Activated T-helper 1 cell treated with Interleukin-2 at 50 U/mL for 16 hours (primary cell): ENCODE measurements at regions not wholly inside any gene's neighbourhood (a gene's known extent, or its start where the extent isn't known, plus 50 kb on each side); places are given as distances from the start of the nearest gene placed in this dataset.
"Not testable (repeated sequence)": the region's sequence is repeated elsewhere in the genome, so short reads cannot be mapped to it uniquely, and the experiment has no call there.

Experiments used
- DNase-seq: peaks from one replicate; pipeline ENCODE4 v3.0.0-alpha.2; 2020; ENCODE audit warnings: low read depth

GRCh38 chr2:111474198-111474705 is 353.5 kb downstream of the BCL2L11 start:
- DNase-seq: not testable (repeated sequence)

GRCh38 chr2:111478335-111478734 is 357.6 kb downstream of the BCL2L11 start:
- not testable (repeated sequence) for DNase-seq

- not testable (repeated sequence) for DNase-seq
Observed at GRCh38 chr2:111478871-111479318, 358.2 kb downstream of the BCL2L11 start.

- not testable (repeated sequence) for DNase-seq
Observed at GRCh38 chr2:111480016-111480625, 359.4 kb downstream of the BCL2L11 start.

GRCh38 chr2:111480633-111481032 is 359.9 kb downstream of the BCL2L11 start:
- DNase-seq: not testable (repeated sequence)

- DNase-seq: not testable (repeated sequence)
Observed at GRCh38 chr2:111481219-111481618, 360.5 kb downstream of the BCL2L11 start.

- not testable (repeated sequence) for DNase-seq
Observed at GRCh38 chr2:111482987-111483679, 362.4 kb downstream of the BCL2L11 start.

GRCh38 chr2:111484097-111484496 is 363.4 kb downstream of the BCL2L11 start:
- not testable (repeated sequence) for DNase-seq

GRCh38 chr2:111485895-111486294 is 365.2 kb downstream of the BCL2L11 start:
- DNase-seq: not testable (repeated sequence)

- not testable (repeated sequence) for DNase-seq
Observed at GRCh38 chr2:111488451-111488850, 367.7 kb downstream of the BCL2L11 start.

GRCh38 chr2:111489460-111489859 is 368.7 kb downstream of the BCL2L11 start:
- not testable (repeated sequence) for DNase-seq

GRCh38 chr2:111491181-111491580 is 370.5 kb downstream of the BCL2L11 start:
- not testable (repeated sequence) for DNase-seq

- DNase-seq: not testable (repeated sequence)
Observed at GRCh38 chr2:111491614-111492013, 370.9 kb downstream of the BCL2L11 start.

GRCh38 chr2:111492995-111493719 is 372.4 kb downstream of the BCL2L11 start:
- DNase-seq: not testable (repeated sequence)

- not testable (repeated sequence) for DNase-seq
Observed at GRCh38 chr2:111493720-111494078, 373.0 kb downstream of the BCL2L11 start.

GRCh38 chr2:111494288-111494980 is 373.7 kb downstream of the BCL2L11 start:
- DNase-seq: not testable (repeated sequence)

- DNase-seq: not testable (repeated sequence)
Observed at GRCh38 chr2:111494981-111495315, 374.2 kb downstream of the BCL2L11 start.

GRCh38 chr2:111495636-111496035 is 374.9 kb downstream of the BCL2L11 start:
- not testable (repeated sequence) for DNase-seq

- not testable (repeated sequence) for DNase-seq
Observed at GRCh38 chr2:111496176-111496575, 375.5 kb downstream of the BCL2L11 start.

GRCh38 chr2:111496860-111497259 is 376.1 kb downstream of the BCL2L11 start:
- DNase-seq: not testable (repeated sequence)

GRCh38 chr2:111497270-111497669 is 376.6 kb downstream of the BCL2L11 start:
- DNase-seq: not testable (repeated sequence)

GRCh38 chr2:111500536-111501062 is 379.9 kb downstream of the BCL2L11 start:
- DNase-seq: not testable (repeated sequence)
